RWPE1 (cell line): ENCODE measurements at regions not wholly inside any gene's neighbourhood (a gene's known extent, or its start where the extent isn't known, plus 50 kb on each side); places are given as distances from the start of the nearest gene placed in this dataset.

Experiments
- CTCF ChIA-PET: fragments of 350-600 bp; sonication (Branson Sonifier 250); formaldehyde crosslinking; extraction: SDS; loops from one replicate; lab custom pipeline; 2021; lab: Yijun Ruan, JAX
- POLR2A ChIA-PET: fragments of 400-600 bp; formaldehyde crosslinking; extraction: SDS; loops from one replicate; lab custom pipeline; 2020; ENCODE audit warnings: antibody characterized with exemption; ENCODE audit not compliant: low non-redundant PET; lab: Yijun Ruan, JAX
- DNase-seq: peaks from one replicate; pipeline ENCODE4 v3.0.0; 2012; ENCODE audit warnings: low spot score
- H3K27ac ChIP-seq: fragments of 450-650 bp; 2 replicates; pipeline ENCODE4 v1.5.1; 2017
- CTCF ChIP-seq: fragments of 450-650 bp; conservative IDR thresholded peaks from 2 replicates; pipeline ENCODE4 v1.5.1; 2017; ENCODE audit warnings: low read depth, mild to moderate bottlenecking

- POLR2A ChIA-PET = no interaction called here
- no peak overlapping the region for H3K27ac ChIP-seq
- TF ChIP-seq CTCF = no peak
- CTCF ChIA-PET = no interaction called here
- no peak for DNase-seq
Measured at GRCh38 chr15:31175484-31175883, 74.0 kb upstream of the TRPM1 start.

- ChIA-PET CTCF (interaction anchor here (0.6 kb wide), 1 partner anchor 338 kb away, joined by 3 read pairs; no protein-coding TSS in a partner anchor), POLR2A (no interaction called here)
- no peak for TF ChIP-seq CTCF
- no peak overlapping the region for H3K27ac ChIP-seq
- no peak for DNase-seq
Measured at GRCh38 chr15:31177951-31178350, 76.4 kb upstream of the TRPM1 start.

GRCh38 chr15:31178705-31179104, 77.2 kb upstream of the TRPM1 start:
- DNase-seq = no peak
- ChIA-PET CTCF (interaction anchor here (0.6 kb wide), 1 partner anchor 338 kb away, joined by 3 read pairs; no protein-coding TSS in a partner anchor), POLR2A (no interaction called here)
- H3K27ac ChIP-seq = no peak overlapping the region
- no peak for TF ChIP-seq CTCF

GRCh38 chr15:31179693-31180092, 78.2 kb upstream of the TRPM1 start:
- no peak for DNase-seq
- no peak overlapping the region for H3K27ac ChIP-seq
- ChIA-PET POLR2A (no interaction called here), CTCF (no interaction called here)
- TF ChIP-seq CTCF = no peak

- no peak for TF ChIP-seq CTCF
- no peak for DNase-seq
- no peak overlapping the region for H3K27ac ChIP-seq
- ChIA-PET CTCF (interaction anchor here (0.6 kb wide), 1 partner anchor 231 kb away, joined by 4 read pairs; no protein-coding TSS in a partner anchor), POLR2A (no interaction called here)
Measured at GRCh38 chr15:31193291-31193690, 91.8 kb upstream of the TRPM1 start.

- H3K27ac ChIP-seq = no peak overlapping the region
- no peak for DNase-seq
- no peak for TF ChIP-seq CTCF
- ChIA-PET CTCF (interaction anchor here (0.7 kb wide), 1 partner anchor 107 kb away, joined by 4 read pairs; no protein-coding TSS in a partner anchor), POLR2A (no interaction called here)
Measured at GRCh38 chr15:31195871-31196270, 94.3 kb upstream of the TRPM1 start.
